Smooth muscle cell (in vitro differentiated cells): ENCODE measurements at regions not wholly inside any gene's neighbourhood (a gene's known extent, or its start where the extent isn't known, plus 50 kb on each side); places are given as distances from the start of the nearest gene placed in this dataset.

Experiments
- DNase-seq: peaks from one replicate; lab custom pipeline; 2025; ENCODE audit not compliant: unreplicated experiment; lab: John Stamatoyannopoulos, UW
- H2AFZ ChIP-seq: fragments of 200-600 bp; sonication (generic); 2 replicates; pipeline ENCODE4 v1.6.0; 2016; ENCODE audit warnings: antibody characterized with exemption, low read depth, mild to moderate bottlenecking
- H3F3A ChIP-seq: fragments of 200-600 bp; sonication (generic); 2 replicates; pipeline ENCODE4 v1.6.0; 2017; ENCODE audit warnings: antibody characterized with exemption, low read depth
- H3K27ac ChIP-seq: fragments of 200-600 bp; sonication (generic); 2 replicates; pipeline ENCODE4 v1.5.1; 2016; ENCODE audit warnings: low read depth, mild to moderate bottlenecking
- H3K27me3 ChIP-seq: fragments of 200-600 bp; sonication (generic); 2 replicates; pipeline ENCODE4 v1.6.1; 2016; ENCODE audit warnings: low read depth, mild to moderate bottlenecking
- H3K36me3 ChIP-seq: fragments of 200-600 bp; sonication (generic); 2 replicates; pipeline ENCODE4 v1.5.1; 2016; ENCODE audit warnings: low read depth
- H3K4me1 ChIP-seq: fragments of 200-600 bp; sonication (generic); 2 replicates; pipeline ENCODE4 v1.5.1; 2016; ENCODE audit warnings: low read depth
- H3K4me2 ChIP-seq: fragments of 200-600 bp; sonication (generic); 2 replicates; pipeline ENCODE4 v1.6.0; 2016; ENCODE audit warnings: mild to moderate bottlenecking
- H3K4me3 ChIP-seq: fragments of 200-600 bp; sonication (generic); 2 replicates; pipeline ENCODE4 v1.5.1; 2016; ENCODE audit warnings: mild to moderate bottlenecking
- H3K79me2 ChIP-seq: fragments of 200-600 bp; sonication (generic); 2 replicates; pipeline ENCODE4 v1.6.0; 2016; ENCODE audit warnings: low read depth, mild to moderate bottlenecking
- H3K9ac ChIP-seq: fragments of 200-600 bp; sonication (generic); 2 replicates; pipeline ENCODE4 v1.6.0; 2016; ENCODE audit warnings: low read depth
- H3K9me3 ChIP-seq: fragments of 200-600 bp; sonication (generic); replicated peaks from 2 replicates; pipeline ENCODE4 v1.5.1; 2016; ENCODE audit warnings: low read depth
- H4K20me1 ChIP-seq: fragments of 200-600 bp; sonication (generic); 2 replicates; pipeline ENCODE4 v1.6.0; 2016; ENCODE audit warnings: low read depth
- WGBS: methylation state at CpG from one replicate; pipeline ENCODE4 v1.1.7; 2016; ENCODE audit warnings: low lambda C conversion rate; 5-methylcytosine and 5-hydroxymethylcytosine counted together
- TF ChIP-seq, protein P1 (sequence below): fragments of 200-600 bp; sonication (generic); IDR thresholded peaks from 2 replicates; pipeline ENCODE4 v1.5.1; 2017; ENCODE audit warnings: borderline replicate concordance, mild to moderate bottlenecking, antibody characterized with exemption; ENCODE audit not compliant: insufficient read depth, poor library complexity, severe bottlenecking

DNA sequence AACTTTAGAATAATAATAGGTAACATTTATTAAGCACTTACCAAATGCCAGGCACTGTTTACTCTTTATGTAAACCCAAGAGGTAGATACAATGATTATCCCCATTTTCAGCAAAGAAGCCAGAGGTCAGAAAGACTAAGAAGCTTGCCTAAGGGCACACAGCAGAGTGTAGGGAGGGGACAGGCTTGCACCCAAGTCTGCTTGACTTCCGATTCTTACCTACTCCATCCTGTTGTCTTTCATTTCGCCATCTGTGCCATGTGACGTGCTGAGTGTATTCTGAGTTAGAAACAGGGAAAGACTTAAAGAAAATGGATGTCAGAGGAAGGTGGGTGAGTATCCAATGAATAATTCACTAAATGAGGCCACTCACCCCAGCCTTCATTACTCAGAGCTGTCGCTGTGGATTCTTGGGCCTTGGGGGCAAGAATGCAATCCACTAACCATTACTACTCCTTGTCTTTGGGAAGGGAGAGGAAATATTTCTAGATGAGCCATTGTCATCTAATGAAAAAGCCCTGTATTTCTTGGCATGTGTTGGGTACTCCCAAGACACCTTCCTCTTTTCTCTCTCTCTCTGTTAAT is 76.4 kb upstream of the BCL11A start:
- 86% methylated on average over 4 of the region's 4 CpGs for WGBS
- no peaks in the 10 kb centered on the region for H3K9me3 ChIP-seq
- no peak overlapping the region for H2AFZ ChIP-seq
- no peaks in the 10 kb centered on the region for H3F3A ChIP-seq
- no peak for DNase-seq
- no peak overlapping the region for H3K9ac ChIP-seq
- H3K4me1 ChIP-seq = no peaks in the 10 kb centered on the region
- H3K27me3 ChIP-seq = peaks cover 26% of the 10 kb centered on the region
- no peaks in the 10 kb centered on the region for H3K36me3 ChIP-seq
- H3K79me2 ChIP-seq = no peaks in the 10 kb centered on the region
- H3K27ac ChIP-seq = no peak overlapping the region
- no peak overlapping the region for H3K4me3 ChIP-seq
- TF ChIP-seq, protein P1, sequence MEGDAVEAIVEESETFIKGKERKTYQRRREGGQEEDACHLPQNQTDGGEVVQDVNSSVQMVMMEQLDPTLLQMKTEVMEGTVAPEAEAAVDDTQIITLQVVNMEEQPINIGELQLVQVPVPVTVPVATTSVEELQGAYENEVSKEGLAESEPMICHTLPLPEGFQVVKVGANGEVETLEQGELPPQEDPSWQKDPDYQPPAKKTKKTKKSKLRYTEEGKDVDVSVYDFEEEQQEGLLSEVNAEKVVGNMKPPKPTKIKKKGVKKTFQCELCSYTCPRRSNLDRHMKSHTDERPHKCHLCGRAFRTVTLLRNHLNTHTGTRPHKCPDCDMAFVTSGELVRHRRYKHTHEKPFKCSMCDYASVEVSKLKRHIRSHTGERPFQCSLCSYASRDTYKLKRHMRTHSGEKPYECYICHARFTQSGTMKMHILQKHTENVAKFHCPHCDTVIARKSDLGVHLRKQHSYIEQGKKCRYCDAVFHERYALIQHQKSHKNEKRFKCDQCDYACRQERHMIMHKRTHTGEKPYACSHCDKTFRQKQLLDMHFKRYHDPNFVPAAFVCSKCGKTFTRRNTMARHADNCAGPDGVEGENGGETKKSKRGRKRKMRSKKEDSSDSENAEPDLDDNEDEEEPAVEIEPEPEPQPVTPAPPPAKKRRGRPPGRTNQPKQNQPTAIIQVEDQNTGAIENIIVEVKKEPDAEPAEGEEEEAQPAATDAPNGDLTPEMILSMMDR = no peak
- no peaks in the 10 kb centered on the region for H4K20me1 ChIP-seq
- no peak overlapping the region for H3K4me2 ChIP-seq

DNA sequence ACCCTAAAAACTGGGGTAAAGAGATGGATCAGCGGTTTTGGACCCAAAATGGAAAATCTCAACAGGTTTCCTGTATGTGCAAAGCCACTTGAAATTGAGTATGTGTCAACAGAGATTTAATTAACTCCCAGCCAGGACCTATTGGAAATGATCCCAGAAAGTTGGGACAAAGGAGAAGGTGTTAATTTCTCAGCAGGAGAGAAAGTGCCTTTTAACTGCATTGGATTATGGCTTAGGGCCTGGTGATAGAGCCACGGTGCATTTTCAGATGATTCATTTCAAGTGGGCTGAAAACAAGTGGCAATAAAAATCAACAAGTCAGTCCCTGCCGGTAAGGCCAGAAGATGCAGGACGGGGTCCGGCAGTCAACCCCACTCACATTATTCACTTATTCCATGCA is 80.2 kb upstream of the BCL11A start:
- H4K20me1 ChIP-seq = no peaks in the 10 kb centered on the region
- no peak overlapping the region for H3K4me3 ChIP-seq
- H2AFZ ChIP-seq = no peak overlapping the region
- TF ChIP-seq, protein P1 = no peak
- no peaks in the 10 kb centered on the region for H3K36me3 ChIP-seq
- H3K4me2 ChIP-seq = no peak overlapping the region
- H3K4me1 ChIP-seq = no peaks in the 10 kb centered on the region
- peaks cover 4% of the 10 kb centered on the region for H3K27me3 ChIP-seq
- no peaks in the 10 kb centered on the region for H3K79me2 ChIP-seq
- no peak overlapping the region for H3K27ac ChIP-seq
- 46% methylated on average over 5 of the region's 5 CpGs for WGBS
- H3F3A ChIP-seq = no peaks in the 10 kb centered on the region
- no peak overlapping the region for H3K9ac ChIP-seq
- no peak for DNase-seq
- no peaks in the 10 kb centered on the region for H3K9me3 ChIP-seq

DNA sequence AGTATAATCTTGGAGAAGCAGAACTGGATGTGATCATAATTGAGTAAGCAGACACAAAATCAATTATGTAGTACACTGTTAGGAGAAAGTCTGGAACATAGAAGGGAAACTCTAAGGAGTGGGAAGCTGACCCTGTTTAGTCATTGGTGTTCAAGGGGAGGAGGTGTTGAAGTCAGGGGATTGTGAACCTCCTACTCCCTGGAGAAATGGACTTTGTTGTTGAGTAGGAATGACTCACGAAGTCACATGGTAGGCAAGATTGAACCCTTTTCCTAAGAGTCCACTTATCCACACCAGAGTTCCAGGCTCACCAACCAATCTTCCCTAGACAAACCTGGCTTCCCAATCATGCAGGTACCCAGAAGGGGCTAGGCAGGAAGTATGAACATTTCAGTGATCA is 81.0 kb upstream of the BCL11A start:
- TF ChIP-seq, protein P1 = no peak
- H3K9ac ChIP-seq = no peak overlapping the region
- no peak overlapping the region for H3K4me3 ChIP-seq
- H3K9me3 ChIP-seq = no peaks in the 10 kb centered on the region
- H3K27ac ChIP-seq = no peak overlapping the region
- no peak overlapping the region for H3K4me2 ChIP-seq
- H4K20me1 ChIP-seq = no peaks in the 10 kb centered on the region
- H3K27me3 ChIP-seq = peaks cover 4% of the 10 kb centered on the region
- no peak for DNase-seq
- H3K79me2 ChIP-seq = no peaks in the 10 kb centered on the region
- no peak overlapping the region for H2AFZ ChIP-seq
- H3K4me1 ChIP-seq = no peaks in the 10 kb centered on the region
- no peaks in the 10 kb centered on the region for H3F3A ChIP-seq
- H3K36me3 ChIP-seq = no peaks in the 10 kb centered on the region
- 75% methylated on average over 1 of the region's 1 CpG for WGBS
